GM21447 (cell line): ENCODE measurements at regions not wholly inside any gene's neighbourhood (a gene's known extent, or its start where the extent isn't known, plus 50 kb on each side); places are given as distances from the start of the nearest gene placed in this dataset.
"Not testable (repeated sequence)": the region's sequence is repeated elsewhere in the genome, so short reads cannot be mapped to it uniquely, and the experiment has no call there.

Experiments
- ATAC-seq: cut with Tn5 transposase; IDR thresholded peaks from one replicate; pipeline ENCODE4 v1.9.1; 2021; ENCODE audit not compliant: unreplicated experiment

- ATAC-seq = not testable (repeated sequence)
Measured at GRCh38 chr15:21174761-21175160, 265.5 kb downstream of the POTEB3 start.

DNA sequence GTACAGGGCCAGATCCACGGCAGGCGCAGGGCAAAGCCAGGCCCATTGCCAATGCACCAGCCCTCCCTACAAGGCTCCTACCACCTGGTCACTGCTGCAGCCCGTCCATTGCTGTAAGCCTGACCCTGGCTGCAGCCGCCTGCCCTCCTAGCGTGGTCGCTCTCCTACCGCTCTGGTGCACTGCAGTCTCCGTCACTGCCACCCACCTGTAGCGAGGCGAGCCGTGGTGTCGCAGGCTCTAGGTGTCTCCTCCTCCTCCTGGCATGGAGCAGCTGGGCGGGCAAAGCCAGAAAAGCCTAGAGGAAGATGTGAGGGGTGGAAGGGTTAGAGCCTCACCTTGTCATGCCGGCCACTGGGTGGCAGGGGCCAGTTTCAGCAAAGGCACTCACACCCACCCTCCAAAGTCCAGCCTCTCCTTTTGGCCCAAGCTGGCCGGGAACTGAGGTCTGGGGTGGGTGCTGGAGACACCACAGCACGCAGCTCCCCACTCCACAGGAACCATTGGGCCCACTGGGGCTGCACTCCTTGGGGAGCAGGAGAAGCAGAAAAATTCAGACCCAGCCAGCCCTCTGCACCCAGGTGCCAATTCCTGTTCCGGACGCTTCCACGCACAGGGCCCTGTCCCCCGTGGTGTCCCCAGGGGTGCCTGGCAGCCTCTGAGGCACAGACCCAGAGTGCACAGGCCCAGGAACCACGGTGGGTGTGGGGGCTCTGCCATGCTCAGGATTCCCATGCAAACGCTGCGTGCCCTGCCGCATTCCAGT, 285.3 kb upstream of the POTEB2 start:
- ATAC-seq = not testable (repeated sequence)

GRCh38 chr15:21148136-21148535, 282.0 kb upstream of the POTEB2 start:
- ATAC-seq = not testable (repeated sequence)

DNA sequence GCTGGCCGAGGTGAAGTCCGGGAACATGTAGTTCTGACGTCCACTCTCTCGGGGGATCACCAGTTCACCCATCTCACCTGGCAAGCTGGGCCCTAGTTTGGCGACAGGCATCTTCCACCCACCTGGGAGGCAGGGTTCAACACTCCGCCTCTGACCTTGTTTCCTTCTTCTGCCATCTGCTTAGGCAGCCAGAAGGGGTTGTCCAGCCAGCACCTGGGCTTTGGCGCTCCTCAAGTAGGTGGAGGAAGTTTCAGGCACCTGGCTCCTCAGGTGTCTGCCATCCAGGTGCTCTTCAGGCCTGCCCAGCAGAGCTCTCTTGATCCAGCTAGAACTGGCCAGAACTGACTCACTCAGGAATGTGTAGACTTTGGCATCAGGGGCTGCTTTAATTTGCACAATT, 267.8 kb upstream of the POTEB2 start:
- not testable (repeated sequence) for ATAC-seq

- not testable (repeated sequence) for ATAC-seq
Measured at GRCh38 chr15:21112271-21113053, 246.3 kb upstream of the POTEB2 start.

DNA sequence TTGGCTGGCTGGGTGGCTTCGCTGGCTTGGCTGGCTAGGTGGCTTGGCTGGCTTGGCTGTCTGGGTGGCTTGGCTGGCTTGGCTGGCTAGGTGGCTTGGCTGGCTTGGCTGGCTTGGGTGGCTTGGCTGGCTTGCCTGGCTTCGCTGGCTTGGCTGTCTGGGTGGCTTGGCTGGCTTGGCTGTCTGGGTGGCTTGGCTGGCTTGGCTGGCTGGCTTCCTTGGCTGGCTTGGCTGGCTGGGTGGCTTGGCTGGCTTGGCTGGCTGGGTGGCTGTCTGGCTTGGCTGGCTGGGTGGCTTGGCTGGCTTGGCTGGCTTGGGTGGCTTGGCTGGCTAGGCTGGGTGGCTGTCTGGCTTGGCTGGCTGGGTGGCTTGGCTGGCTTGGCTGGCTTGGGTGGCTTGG, 245.7 kb upstream of the POTEB2 start:
- ATAC-seq = not testable (repeated sequence)

- ATAC-seq = not testable (repeated sequence)
Measured at GRCh38 chr15:21111172-21111571, 245.1 kb upstream of the POTEB2 start.

DNA sequence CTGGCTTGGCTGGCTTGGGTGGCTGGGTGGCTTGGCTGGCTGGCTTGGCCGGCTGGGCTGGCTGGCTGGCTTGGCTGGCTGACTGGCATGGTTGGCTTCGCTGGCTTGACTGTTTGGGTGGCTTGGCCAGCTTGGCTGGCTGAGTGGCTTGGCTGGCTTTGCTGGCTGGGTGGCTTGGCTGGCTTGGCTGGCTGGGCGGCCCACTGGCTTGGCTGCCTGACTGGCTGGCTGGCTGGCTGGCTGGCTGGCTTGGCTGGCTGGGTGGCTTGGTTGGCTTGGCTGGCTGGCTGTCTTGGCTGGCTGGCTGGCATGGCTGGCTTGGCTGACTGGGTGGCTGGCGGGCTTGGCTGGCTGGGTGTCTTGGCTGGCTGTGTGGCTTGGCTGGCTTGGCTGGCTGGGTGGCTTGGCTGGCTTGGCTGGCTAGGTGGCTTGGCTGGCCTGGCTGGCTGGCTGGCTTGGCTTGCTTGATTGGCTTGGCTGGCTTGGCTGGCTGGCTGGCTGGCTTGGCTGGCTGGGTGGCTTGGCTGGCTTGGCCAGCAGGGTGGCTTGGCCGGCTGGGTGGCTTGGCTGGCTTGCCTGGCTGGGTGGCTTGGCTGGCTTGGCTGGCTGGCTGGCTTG, 244.2 kb upstream of the POTEB2 start:
- ATAC-seq = not testable (repeated sequence)

GRCh38 chr15:21108384-21108783, 242.3 kb upstream of the POTEB2 start:
- ATAC-seq = not testable (repeated sequence)

DNA sequence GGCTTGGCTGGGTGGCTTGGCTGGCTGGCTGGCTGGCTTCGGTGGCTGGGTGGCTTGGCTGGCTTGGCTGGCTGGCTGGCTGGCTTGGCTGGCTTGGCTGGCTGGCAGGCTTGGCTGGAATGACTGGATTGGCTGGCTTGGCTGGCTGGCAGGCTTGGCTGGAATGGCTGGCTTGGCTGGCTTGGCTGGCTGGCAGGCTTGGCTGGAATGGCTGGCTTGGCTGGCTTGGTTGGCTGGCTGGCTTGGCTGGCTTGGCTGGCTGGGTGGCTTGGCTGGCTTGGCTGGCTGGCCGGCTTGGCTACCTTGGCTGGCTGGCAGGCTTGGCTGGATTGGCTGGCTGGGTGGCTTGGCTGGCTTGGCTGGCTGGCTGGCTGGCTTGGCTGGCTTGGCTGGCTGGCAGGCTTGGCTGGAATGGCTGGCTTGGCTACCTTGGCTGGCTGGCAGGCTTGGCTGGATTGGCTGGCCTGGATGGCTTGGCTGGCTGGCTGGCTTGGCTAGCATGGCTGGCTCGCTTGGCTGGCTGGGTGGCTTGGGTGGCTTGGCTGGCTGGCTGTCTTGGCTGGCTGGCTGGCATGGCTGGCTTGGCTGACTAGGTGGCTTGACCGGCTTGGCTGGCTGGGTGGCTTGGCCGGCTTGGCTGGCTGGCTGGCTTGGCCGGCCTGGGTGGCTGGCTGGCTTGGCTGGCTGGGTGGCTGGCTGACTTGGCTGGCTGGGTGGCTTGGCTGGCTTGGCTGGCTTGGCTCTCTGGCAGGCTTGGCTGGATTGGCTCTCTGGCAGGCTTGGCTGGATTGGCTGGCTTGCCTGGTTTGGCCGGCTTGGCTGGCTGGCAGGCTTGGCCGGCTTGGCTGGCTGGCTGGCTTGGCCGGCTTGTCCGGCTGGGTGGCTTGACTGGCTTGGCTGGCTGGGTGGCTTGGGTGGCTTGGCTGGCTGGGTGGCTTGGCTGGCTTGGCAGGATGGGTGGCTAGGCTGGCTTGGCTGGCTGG, 241.6 kb upstream of the POTEB2 start:
- ATAC-seq = not testable (repeated sequence)

- not testable (repeated sequence) for ATAC-seq
Measured at GRCh38 chr15:21096599-21096998, 230.5 kb upstream of the POTEB2 start.

- ATAC-seq = not testable (repeated sequence)
Measured at GRCh38 chr15:21079544-21079943, 213.4 kb upstream of the POTEB2 start.

DNA sequence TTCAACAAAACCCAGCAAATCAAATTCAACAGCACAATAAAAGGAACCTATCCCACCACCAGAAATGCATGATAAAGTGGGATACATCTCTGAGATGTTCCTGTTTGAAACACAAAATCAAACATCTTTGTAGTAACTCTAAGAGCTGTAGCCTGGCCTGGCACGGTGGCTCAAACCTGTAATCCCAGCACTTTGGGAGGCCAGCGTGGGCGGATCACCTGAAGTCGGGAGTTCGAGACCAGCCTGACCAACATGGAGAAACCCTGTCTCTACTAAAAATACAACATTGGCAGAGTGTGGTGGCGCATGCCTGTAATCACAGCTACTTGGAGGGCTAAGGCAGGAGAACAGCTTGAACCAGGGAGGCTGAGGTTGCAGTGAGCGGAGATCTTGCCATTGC, 202.8 kb upstream of the POTEB2 start:
- ATAC-seq = not testable (repeated sequence)

GRCh38 chr15:21063512-21063911, 197.4 kb upstream of the POTEB2 start:
- not testable (repeated sequence) for ATAC-seq

GRCh38 chr15:21062619-21063163, 196.6 kb upstream of the POTEB2 start:
- not testable (repeated sequence) for ATAC-seq

DNA sequence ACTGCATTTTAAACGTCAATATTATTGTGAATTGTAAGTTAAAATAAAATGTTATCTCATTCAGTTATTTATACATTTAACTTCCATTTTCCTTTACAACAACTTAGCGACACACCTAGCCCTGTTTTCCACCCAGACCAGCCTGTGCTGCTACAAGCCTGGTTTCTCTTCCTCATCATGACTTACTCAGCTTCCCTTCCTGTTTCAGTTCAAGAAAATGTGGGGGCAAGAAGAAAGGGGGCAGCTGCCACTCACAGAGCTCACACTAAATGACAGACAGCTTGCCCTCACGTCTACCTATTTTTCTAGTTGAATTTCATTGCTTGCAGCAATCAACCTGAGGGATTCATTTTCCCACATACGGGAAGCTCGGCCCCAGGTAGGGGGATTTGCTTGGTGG, 185.8 kb upstream of the POTEB2 start:
- ATAC-seq = not testable (repeated sequence)

- ATAC-seq = not testable (repeated sequence)
Measured at GRCh38 chr15:21031703-21032102, 165.6 kb upstream of the POTEB2 start.

DNA sequence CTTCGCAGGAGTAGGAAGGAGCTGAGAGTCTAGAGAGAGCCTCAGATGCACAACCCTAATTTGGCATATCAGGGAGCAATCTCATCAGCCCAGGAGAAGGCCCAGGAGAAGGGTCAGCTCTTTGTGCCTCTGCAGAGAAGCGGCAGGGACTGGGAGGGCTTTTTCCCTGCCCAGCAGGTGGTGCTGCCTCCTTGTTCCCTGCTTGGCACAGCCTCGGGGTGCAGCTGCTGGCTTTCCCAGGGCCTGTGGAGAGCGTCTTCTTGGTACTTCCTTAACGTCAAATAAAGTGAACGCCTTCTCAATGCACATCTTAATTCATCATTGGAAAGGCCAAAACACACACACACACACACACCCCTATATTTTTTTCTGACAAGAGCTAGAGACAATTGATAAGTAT, 162.9 kb upstream of the POTEB2 start:
- ATAC-seq = not testable (repeated sequence)

GRCh38 chr15:21027942-21028341, 161.8 kb upstream of the POTEB2 start:
- not testable (repeated sequence) for ATAC-seq

DNA sequence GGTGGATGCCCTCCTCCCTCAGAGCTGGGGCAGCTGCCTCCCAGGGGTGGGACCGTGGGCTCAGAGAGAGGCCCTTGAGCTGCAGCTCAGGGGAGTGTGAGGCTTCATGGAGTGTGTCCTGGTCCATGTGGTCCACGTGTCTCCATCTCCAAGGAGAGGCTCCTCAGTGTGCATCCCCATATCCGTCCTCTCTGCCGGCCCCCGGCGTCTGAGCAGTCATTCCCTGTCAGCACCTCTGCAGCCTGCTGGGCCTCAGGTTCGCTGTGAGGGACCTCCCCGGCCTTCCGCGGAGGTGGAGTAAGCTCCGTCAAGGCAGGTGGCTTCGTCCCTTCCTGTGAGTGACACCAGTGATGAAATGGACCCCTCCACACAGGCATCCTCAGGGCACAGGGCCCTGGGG, 160.7 kb upstream of the POTEB2 start:
- ATAC-seq = not testable (repeated sequence)
